Sigmoid colon (tissue), 6 donors: ENCODE measurements at regions not wholly inside any gene's neighbourhood (a gene's known extent, or its start where the extent isn't known, plus 50 kb on each side); places are given as distances from the start of the nearest gene placed in this dataset.

Source experiments
- DNase-seq: peaks from one replicate; pipeline ENCODE4 v3.0.0-alpha.2; 2019
- H3K27ac ChIP-seq, 4 donors: fragments of 200-600 bp; sonication (generic); one replicate each; pipeline ENCODE4 v1.5.1; 2016 to 2019; ENCODE audit warnings: mild to moderate bottlenecking in 1 of 4
- H3K27me3 ChIP-seq, 3 donors: fragments of 200-600 bp; sonication (generic); one replicate each; pipeline ENCODE4 v1.5.1; 2019; ENCODE audit warnings: mild to moderate bottlenecking in 1 of 3
- H3K36me3 ChIP-seq, 4 donors: fragments of 200-600 bp; sonication (generic); one replicate each; pipeline ENCODE4 v1.5.1; 2016 to 2019
- H3K4me1 ChIP-seq, 4 donors: fragments of 200-600 bp; sonication (generic); one replicate each; pipeline ENCODE4 v1.5.1; 2017 to 2019
- H3K4me3 ChIP-seq, 4 donors: fragments of 200-600 bp; sonication (generic); one replicate each; pipeline ENCODE4 v1.5.1; 2017 to 2019; ENCODE audit warnings: mild to moderate bottlenecking in 2 of 4, moderate library complexity in 1 of 4
- H3K9me3 ChIP-seq, 4 donors: fragments of 200-600 bp in 3 of 4; sonication (generic) in 3 of 4; one replicate each; pipeline versions ENCODE4 v1.5.1 to v1.6.1; 2013 to 2019
- CTCF ChIP-seq, 4 experiments: fragments of 450-650 bp in 3 of 4; fragments of 200-600 bp in 1 of 4; IDR thresholded peaks; one replicate each; pipeline ENCODE4 v1.5.1; 2016 to 2019; ENCODE audit warnings: antibody characterized with exemption in 4 of 4, mild to moderate bottlenecking in 3 of 4, moderate library complexity in 2 of 4
- EP300 ChIP-seq, 4 donors: sonication (generic); formaldehyde crosslinking; IDR thresholded peaks; one replicate each; pipeline ENCODE4 v1.6.1; 2017; ENCODE audit warnings: antibody characterized with exemption in 4 of 4
- POLR2A ChIP-seq, 2 donors: fragments of 450-650 bp; IDR thresholded peaks; one replicate each; pipeline ENCODE4 v1.6.1; 2016; ENCODE audit warnings: antibody characterized with exemption in 2 of 2, mild to moderate bottlenecking in 2 of 2, moderate library complexity in 2 of 2
- POLR2AphosphoS5 ChIP-seq, 4 donors: sonication (generic); formaldehyde crosslinking; IDR thresholded peaks; one replicate each; pipeline ENCODE4 v1.6.1; 2017; ENCODE audit warnings: antibody characterized with exemption in 4 of 4
- WGBS, 2 donors: extraction: QIAGEN DNeasy Blood & Tissue Kit; methylation state at CpG; one replicate each; pipeline ENCODE4 v1.1.7; 2013; 5-methylcytosine and 5-hydroxymethylcytosine counted together
- intact Hi-C: fragments of 100-400 bp; cut with DNase I; formaldehyde crosslinking; loops from one replicate; pipeline ENCODE4 v1.15.1; 2023
- donor health status: healthy with polysubstance abuse.
- donor health status: healthy.

DNA sequence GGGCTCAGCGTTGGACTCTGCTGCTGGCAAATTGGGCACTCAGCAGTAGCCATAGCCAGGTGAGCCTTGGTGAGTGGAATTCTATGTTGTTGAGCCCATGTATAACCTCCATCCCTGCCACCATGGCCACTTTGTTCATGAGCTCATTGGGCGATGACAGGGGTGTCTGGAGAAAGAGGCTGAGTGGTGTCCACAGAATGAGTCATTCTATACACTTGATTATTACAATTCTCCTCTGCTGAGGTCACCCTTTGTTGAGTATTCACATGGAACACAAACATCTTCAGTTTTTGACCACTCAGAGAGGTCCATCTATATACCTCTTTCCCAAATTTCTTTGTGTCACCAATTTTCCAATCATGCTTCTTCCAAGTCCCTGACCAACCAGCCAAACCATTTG lies 1341.7 kb downstream of the PCDH7 start:
- Histone ChIP-seq H3K4me1 (no peaks in the 10 kb centered on the region), H3K27ac (no peak overlapping the region), H3K36me3 (no peaks in the 10 kb centered on the region), H3K27me3 (no peaks in the 10 kb centered on the region), H3K9me3 (no peaks in the 10 kb centered on the region), H3K4me3 (no peak overlapping the region)
- intact Hi-C loops: no loop called here
- DNase-seq: no peak
- WGBS, 2 donors: 85 to 86% methylated on average over 2 of the region's 2 CpGs
- TF ChIP-seq POLR2AphosphoS5 (IDR thresholded peaks at IDR 0.05) (no peak), POLR2A (IDR thresholded peaks at IDR 0.05) (no peak), EP300 (IDR thresholded peaks at IDR 0.05) (no peak), CTCF (IDR thresholded peaks at IDR 0.05) (no peak)

DNA sequence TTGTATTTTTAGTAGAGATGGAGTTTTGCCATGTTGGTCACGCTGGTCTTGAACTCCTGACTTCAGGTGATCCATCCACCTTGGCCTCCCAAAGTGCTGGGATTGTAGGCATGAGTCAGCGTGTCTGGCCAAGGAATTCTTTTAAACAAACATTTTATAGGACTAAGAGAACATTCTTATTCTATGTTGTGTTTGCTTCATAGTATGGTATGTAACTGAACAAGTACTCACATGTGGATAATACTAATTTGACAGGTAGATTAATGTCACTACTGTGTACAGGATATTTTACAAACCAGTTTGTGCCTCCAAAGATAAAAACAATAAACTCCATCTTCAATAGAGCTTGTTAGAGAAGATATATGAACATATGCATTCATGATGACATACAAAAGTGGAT lies 1353.4 kb downstream of the PCDH7 start:
- Histone ChIP-seq H3K27ac (no peak overlapping the region), H3K4me3 (no peak overlapping the region), H3K36me3 (no peaks in the 10 kb centered on the region), H3K4me1 (no peaks in the 10 kb centered on the region), H3K27me3 (no peaks in the 10 kb centered on the region), H3K9me3 (no peaks in the 10 kb centered on the region)
- intact Hi-C loops: no loop called here
- TF ChIP-seq POLR2A (IDR thresholded peaks at IDR 0.05) (no peak), EP300 (IDR thresholded peaks at IDR 0.05) (no peak), CTCF (IDR thresholded peaks at IDR 0.05) (no peak), POLR2AphosphoS5 (IDR thresholded peaks at IDR 0.05) (no peak)
- no peak for DNase-seq
- 44 to 50% methylated on average over 2 of the region's 2 CpGs for WGBS, 2 donors

- Histone ChIP-seq H3K27ac (no peak overlapping the region), H3K4me1 (no peaks in the 10 kb centered on the region), H3K9me3 (no peaks in the 10 kb centered on the region), H3K36me3 (no peaks in the 10 kb centered on the region), H3K4me3 (no peak overlapping the region), H3K27me3 (no peaks in the 10 kb centered on the region)
- intact Hi-C loops: no loop called here
- no peak for TF ChIP-seq POLR2AphosphoS5 (IDR thresholded peaks at IDR 0.05)
- 76 to 88% methylated on average over 2 of the region's 2 CpGs for WGBS, 2 donors
- DNase-seq: no peak
These were observed 1367.0 kb downstream of the PCDH7 start for GRCh38 chr4:32087211-32087610.

DNA sequence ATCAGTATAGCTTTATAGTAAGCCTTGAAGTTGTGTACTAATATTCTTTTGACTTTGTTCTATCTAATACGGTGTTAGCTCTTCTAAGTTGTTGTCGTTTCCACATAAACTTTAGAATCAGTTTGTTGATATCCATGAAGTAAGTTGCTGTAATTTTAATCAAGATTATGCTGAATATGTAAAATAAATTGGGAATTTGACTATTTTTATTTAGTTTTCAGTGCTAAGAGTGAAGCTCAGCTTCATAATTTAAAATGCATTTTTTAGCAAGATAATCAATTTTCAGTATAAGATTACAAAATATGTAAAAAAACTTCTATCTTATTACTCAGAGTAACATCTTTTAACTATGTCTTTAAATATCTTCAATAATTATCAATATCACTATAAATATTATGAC lies 1374.8 kb downstream of the PCDH7 start:
- no peak for TF ChIP-seq CTCF (IDR thresholded peaks at IDR 0.05)
- no peak for TF ChIP-seq EP300 (IDR thresholded peaks at IDR 0.05)
- no peak for TF ChIP-seq POLR2AphosphoS5 (IDR thresholded peaks at IDR 0.05)
- TF ChIP-seq POLR2A (IDR thresholded peaks at IDR 0.05): no peak

DNA sequence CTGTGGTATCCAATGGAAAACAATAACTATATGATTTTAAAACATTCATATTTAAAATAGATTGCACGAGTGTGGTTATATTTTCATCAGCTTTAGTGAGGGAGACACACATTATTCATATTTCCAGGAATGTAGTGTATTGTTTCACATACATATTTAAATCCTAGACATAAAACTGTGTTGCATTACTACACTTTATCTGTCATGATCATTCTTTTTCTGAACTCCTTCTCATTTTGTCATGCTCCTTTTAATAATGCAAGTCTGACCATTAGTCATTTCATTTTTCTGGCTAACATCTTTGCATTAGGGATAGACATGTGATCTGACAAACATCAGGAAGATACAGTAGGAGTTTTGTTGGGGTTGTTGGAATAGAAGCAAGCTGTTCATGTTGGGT lies 1382.7 kb downstream of the PCDH7 start:
- intact Hi-C loops: no loop called here
- DNase-seq: no peak
- Histone ChIP-seq H3K27me3 (no peaks in the 10 kb centered on the region), H3K9me3 (no peaks in the 10 kb centered on the region), H3K36me3 (no peaks in the 10 kb centered on the region), H3K4me1 (no peaks in the 10 kb centered on the region), H3K27ac (no peak overlapping the region), H3K4me3 (no peak overlapping the region)
- TF ChIP-seq CTCF (IDR thresholded peaks at IDR 0.05) (no peak), EP300 (IDR thresholded peaks at IDR 0.05) (no peak), POLR2AphosphoS5 (IDR thresholded peaks at IDR 0.05) (no peak), POLR2A (IDR thresholded peaks at IDR 0.05) (no peak)
- 75 to 84% methylated on average over 1 of the region's 1 CpG for WGBS, 2 donors

More for the DNA sequence above, 1374.8 kb downstream of the PCDH7 start:
- intact Hi-C loops: no loop called here
- H3K27me3 ChIP-seq: no peaks in the 10 kb centered on the region
- H3K9me3 ChIP-seq: no peaks in the 10 kb centered on the region
- no peaks in the 10 kb centered on the region for H3K36me3 ChIP-seq
- DNase-seq: no peak
- H3K4me1 ChIP-seq: no peaks in the 10 kb centered on the region
- no peak overlapping the region for H3K4me3 ChIP-seq
- H3K27ac ChIP-seq: no peak overlapping the region
- WGBS, 2 donors: 91 to 94% methylated on average over 2 of the region's 2 CpGs
